Stimulated activated CD4-positive, alpha-beta T cell treated with anti-CD3 and anti-CD28 coated beads, TNF-alpha, amount 100 ng/mL, for 48 hours (primary cell): ENCODE measurements at regions not wholly inside any gene's neighbourhood (a gene's known extent, or its start where the extent isn't known, plus 50 kb on each side); places are given as distances from the start of the nearest gene placed in this dataset.
"Not testable (repeated sequence)": the region's sequence is repeated elsewhere in the genome, so short reads cannot be mapped to it uniquely, and the experiment has no call there.

Experiments used
- DNase-seq, 3 donors: peaks; one replicate each; pipeline ENCODE4 v3.0.0-alpha.2; 2020; ENCODE audit warnings: low read depth in 3 of 3

DNA sequence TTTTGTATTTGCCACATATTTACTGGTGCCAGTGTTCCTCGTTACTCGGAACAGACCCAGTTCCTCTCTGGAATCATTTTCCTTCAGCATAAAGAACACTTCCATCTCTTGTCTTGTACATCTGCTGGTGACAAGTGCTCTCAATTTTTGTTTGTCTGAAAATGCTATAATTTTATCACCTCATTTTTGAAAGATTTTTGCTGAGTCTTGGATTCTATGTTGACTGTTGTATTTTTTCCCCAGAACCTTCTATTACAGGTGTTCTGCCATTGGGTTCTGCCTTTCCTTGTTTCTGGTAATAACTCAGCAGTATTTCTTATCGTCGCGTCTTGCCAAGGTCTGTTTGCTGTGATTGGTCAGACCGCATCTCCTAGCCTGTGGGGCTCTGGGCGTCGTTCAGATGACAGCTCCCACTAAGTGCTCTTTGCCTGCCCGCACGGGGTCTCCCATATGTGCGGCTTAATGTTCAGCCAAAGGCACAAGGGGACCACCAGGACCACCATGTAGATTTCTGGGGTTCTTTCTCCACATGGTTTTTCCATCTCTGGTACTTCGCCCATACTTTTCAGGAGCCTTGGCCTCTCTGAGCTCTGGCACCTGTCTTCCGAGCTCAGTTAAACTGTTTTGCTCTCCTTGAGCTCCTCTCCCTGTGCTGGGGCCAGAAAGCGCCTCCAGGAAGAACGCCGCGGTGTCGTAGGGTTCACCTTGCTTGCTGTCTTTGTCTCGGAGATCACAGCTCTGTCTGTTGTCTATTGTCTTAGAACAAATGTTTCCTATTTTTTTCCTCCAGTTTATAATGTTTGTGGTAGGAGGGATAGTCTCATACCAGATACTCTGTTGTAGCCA, 80.0 kb downstream of the METRNL start:
- no peak for DNase-seq

DNA sequence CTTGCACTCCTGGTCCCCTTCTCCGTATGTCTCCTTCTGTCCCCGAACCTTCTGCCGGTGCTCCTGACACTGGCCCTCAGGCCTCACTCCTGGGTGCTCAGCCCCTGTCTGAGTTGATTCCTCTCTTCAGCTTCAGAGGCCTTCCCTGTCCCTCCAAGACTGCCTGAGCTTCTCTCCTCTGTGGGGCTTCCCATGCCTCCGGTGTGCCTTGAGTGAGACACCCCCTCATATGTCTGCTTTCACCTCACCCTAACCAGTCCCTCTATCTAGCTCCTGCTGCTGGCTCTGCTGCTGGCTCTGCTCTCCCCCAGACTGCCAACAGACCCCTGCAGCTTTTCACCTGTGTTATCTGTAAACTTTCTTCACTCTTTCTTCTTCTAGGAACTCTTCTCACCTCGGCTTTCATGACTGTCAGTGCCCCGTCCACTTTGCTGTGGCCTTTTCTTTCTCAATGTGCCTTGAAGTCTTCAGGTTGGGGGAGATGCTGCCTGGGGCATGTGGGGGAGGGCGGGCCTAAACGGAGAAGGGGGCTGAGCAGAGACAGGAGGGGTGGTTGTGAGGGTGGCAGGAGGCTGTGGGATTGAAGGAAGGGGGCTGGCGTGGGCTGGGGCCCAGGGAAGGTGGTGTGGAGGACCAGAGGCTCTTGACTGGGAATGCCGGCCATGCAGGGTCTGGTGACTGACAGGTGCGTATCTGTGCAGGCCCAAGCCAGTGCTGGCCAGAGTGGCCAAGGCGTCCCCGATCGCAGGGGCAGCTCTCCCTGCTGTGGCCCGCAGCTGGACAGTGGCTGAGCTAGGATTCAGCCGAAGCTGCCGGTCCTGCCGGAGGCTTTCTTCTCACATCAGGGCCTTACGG, 81.3 kb downstream of the METRNL start:
- DNase-seq, result no peak

DNA sequence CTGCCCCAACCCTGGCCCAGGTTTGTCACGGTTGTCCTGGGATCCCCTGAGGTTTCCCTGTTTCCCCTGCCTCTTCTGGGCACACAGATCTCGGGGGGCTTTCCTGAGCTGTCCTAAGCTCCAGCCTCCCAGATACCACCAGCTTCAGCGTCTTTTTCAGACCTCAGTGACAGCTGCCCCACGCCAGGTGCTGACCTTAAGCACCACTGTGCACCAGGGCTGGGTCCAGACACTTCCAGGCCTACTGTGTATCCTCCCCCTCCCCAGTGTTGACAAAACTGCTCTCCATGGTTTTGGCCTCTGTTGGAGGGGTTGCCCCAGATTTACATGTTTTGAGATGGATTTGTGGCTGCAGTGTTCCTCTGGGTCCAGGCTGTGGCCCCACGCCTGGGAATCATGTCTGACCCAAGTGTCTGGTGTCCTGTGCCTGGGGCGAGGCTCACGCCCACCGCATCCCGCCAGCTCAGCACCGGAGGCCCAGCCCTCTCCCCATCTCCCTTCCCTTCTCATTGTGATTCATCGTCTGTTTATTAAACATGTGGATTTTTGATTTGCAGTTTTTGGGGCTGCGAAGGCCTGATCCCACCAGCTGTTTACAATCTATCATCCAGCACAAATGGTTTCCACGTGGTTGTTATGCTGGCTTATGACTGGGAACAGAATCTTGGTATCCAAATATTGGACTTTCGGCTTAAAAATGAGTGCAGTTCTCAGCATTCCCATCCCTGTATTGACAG, 82.1 kb downstream of the METRNL start:
- DNase-seq, result no peak

DNA sequence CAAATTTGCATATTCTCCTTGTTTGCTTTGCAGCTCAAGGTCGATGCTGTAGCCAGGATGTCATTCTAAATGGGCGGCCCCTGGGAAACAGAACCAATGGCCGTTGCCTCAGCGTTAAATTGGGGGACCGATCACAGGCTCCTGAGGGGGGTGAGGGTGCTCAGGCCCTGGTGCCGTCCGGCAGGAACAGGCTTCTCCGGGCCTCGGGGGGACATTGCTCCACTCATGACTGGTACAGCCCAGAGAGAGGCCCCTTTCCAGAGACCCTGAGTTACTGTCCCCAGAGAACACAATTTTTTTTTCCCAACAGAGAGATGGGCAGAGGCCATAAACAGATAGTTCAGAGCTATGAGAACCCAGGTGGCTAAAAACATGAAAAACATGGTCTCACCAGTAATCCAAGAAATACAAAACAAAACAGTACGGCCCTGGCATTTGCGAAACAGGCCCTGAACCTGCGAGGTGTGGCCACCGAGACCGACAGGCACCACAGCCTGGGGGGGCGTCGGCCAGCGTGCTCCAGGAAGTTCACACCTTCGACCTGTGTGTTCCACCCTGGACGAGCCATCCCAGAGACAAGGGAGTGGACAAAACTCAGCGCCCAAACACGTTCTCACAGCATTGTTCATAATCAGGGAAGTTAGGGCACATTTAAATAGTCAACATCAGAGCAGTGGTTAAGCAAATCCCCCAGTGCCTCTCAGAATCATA, 82.8 kb downstream of the METRNL start:
- no peak for DNase-seq

DNA sequence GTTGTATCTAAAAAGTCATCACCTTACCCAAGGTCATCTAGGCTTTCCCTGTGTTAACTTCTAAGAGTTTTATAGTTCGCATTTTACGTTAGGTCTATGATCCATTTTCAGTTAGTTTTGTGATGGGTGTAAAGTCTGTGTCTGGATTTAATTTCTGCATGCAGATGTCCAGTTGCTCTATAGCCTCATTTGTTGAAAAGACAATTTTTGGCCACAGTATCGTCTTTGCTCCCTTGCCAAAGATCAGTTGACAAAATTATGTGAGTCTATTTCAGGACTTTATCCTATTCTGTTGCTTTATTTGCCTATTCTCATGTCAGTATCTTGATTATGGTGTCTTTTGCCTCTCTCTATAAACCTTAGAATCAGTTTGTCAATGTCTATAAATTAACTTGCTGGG, 85.1 kb downstream of the METRNL start:
- no peak for DNase-seq

DNA sequence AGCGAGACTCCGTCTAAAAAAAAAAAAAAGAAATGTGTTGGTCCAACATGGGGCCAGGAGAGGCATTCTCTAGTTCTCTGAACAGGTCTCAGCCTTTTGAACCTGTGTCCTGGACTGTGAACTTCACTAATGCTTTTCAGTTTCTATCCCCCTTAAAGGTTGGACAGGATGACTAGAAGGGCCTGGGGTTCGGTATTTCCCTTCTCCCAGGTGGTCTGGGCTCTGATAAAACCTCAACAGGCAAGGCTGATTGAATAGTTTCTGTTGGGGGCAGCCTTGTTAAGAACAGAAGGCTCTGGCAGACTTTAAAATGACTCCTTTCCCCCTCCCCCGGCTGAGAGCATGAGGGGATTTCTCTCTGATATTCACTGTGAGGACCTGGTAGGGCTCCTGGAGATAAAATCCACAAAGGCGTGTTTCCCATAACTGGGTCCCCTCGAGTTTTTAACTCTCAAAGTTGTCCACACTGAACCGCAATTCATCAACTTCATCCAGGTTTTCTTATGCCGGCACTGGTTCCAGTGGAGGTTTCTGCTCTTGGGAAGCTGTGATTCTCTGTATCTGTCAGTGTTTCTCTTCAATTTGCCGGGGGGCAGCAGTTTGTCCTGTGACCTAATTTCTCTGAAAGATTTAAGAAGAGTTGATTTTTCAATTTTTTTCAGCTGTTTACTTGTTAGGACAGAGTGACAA, 91.3 kb downstream of the METRNL start:
- no peak for DNase-seq

DNA sequence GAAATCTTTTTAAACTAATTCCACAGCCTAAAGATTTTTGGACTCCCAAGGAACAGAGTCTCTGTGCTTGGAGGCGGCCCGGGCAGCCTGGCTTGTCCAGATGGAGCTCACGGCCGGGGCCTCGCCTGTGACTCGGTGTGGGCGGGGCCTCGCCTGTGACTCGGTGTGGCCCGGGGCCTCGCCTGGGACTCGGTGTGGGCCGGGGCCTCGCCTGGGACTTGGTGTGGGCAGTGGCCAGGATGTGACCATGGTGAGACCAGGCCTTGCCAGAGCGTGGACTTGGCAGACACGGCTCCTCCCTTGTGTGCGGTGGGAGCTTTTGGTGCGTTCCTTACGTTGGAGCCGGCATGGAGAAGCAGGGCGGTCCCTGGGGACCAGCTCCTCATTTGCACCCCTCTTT, 92.3 kb downstream of the METRNL start:
- no peak for DNase-seq

DNA sequence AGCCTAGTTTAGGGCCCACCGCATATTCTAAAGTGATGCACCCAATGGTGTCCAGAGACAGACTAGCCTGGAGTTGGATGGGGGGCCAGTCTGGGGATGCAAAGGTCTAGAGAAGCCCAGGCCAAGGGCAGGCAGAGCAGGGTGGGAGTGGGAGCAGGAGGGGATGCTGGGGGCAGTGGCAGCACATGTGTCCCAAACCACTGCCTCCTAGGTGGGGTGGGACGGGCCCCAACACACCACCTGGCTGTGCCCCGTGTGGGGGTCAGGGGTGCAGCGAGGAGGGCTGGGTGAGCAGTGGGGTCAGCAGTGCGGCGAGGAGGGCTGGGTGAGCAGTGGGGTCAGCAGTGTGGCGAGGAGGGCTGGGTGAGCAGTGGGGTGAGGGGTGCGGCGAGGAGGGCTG, 92.7 kb downstream of the METRNL start:
- not testable (repeated sequence) for DNase-seq

DNA sequence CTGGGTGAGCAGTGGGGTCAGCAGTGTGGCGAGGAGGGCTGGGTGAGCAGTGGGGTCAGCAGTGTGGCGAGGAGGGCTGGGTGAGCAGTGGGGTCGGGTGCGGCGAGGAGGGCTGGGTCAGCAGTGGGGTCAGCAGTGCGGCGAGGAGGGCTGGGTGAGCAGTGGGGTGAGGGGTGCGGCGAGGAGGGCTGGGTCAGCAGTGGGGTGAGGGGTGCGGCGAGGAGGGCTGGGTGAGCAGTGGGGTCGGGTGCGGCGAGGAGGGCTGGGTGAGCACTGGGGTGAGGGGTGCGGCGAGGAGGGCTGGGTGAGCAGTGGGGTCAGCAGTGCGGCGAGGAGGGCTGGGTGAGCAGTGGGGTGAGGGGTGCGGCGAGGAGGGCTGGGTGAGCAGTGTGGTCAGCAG, 93.2 kb downstream of the METRNL start:
- DNase-seq, result not testable (repeated sequence)

DNA sequence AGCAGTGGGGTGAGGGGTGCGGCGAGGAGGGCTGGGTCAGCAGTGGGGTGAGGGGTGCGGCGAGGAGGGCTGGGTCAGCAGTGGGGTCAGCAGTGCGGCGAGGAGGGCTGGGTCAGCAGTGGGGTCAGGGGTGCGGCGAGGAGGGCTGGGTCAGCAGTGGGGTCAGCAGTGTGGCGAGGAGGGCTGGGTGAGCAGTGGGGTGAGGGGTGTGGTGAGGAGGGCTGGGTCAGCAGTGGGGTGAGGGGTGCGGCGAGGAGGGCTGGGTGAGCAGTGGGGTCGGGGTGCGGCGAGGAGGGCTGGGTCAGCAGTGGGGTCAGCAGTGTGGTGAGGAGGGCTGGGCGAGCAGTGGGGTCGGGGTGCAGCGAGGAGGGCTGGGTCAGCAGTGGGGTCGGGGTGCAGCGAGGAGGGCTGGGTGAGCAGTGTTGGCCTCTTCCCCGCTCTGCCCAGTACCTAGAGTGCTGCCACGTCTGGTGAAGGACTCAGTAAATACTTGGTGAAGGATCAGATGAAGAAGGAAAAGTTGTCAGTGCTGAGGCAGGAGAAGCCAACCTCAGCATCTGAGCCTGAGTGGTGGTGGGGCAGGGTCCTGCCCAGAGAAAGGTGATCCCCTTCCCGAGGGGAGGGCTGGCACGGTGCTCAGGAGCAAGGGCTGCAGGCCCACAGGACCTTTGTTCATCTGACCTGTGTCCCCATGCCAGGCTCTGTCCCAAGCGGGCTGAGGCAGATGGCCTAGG, 93.9 kb downstream of the METRNL start:
- not testable (repeated sequence) for DNase-seq

DNA sequence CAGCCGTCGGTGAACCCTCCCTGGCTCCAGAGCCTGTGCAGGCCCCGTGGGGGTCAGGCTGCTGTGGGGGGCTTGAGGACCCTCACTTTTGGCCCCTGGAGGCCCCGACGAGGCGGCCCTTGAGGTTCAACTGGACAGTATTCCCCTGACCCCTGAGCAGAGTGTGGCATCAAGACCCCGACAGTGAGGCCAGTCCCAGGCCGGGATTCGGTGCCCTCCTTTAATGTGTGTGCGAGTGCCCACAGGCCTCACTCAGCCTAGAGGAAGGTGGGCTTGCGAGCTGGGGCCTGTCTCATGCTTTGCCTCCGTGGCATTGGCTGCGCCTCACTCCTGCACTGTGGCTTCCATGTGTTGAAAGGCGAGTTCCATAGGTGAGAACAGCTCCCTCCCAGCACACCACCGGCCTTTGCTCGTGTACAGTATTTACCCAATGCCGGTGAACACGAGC, 94.5 kb downstream of the METRNL start:
- no peak for DNase-seq

DNA sequence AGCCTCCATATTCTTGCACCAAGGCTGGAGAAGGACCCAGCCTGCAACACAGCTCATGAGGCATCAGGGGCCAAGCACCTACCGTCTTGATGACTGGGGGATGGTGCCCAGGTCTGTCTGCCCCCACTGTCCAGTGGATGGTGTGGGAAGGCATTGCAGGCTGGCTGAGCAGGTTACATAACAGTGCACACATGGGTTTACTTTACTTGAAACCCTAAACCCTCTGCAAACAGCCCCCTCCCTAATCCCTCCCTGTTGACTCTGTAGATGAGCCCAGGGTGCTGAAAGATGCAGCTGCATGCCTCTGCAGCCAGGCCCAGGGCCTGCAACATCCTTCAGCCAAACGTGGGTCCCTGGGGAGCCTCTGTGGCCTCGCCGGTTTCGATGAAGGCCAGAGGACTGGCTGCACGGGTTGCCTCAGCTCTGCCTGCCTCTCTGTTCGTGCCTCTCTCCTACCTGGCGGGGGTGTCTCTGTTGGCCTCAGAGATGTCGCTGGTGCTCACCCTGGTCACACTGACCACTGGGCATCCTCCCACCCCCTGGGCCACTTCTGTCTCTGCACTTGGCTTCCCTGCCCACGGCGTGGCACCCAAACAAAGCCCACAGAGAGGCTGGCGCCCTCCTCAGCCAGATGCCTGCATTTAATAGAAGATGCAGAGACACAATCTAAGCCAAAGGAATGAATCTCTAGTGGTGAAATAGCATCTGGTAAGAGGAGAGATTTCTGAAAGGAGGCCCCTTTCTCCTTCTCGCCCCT, 95.1 kb downstream of the METRNL start:
- DNase-seq, result no peak

DNA sequence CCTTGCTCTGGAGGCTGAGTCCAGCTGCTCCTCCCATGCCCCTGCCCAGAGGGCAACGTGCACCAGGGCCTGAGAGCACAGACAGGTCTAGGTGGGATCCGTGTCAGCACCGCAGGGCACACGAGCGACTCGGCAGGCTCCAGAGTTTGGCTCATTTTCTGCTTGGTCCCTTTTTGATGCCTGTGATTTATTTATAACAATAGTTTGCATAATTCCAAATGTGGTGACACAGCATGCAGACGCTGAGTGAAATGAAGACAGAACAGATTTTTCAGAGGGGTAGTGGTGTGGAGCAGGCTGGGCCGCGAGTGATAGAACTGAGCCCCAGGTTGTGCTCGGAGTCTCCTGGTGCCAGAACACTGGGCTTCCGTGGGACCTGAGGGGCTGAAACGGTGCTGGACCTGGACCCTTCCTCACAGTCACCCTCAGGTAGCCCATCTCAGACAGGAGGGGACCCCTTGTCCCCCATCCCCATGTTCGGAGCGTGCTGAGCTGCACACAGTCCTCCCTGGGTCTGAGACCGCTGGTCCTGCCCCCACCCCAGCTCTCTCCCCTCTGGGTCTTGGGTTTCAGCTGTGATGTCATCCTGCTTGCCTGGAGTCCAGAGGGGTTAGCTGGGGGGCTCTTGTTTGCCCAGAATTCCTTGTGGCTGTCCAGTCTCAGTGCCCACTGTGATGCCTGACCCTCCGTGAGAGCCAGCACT, 95.9 kb downstream of the METRNL start:
- no peak for DNase-seq

DNA sequence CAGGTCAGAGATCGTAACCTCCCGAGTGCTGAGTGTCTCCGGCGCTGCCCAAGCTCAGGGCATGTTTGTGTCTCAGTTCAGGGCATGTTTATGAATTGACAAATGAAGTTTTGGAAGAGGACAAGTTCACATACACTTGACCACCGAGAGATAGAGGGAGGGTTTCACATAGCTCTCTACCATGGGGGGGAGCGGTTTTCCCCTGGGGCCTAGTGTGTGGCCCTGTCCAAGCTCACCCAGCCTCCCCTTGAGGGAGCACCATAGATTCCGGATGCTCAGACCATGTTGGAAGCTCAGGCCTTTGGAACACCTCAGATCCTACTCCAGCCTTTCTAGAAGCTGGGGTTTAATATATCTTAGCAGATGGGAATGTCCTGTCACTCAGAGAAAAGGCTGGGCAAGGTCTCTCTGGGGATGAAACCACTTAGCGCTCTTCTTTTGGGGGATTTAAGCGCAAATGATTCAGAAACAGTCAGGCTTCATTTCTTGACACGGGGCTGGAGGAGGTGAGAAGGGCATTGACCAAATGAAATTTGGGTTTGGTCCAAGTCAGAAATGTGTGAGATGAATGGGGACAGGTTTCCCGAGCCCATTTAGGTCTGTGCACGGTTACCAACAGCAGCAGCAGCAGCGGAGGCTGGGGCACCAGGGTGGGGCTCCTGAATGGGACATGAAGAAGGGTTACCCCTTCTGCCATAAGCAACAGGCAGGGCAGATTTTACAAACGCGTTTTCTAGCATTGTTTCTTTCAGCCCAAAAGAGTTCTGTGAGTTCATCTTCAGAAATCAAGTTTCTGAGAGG, 96.6 kb downstream of the METRNL start:
- no peak for DNase-seq

DNA sequence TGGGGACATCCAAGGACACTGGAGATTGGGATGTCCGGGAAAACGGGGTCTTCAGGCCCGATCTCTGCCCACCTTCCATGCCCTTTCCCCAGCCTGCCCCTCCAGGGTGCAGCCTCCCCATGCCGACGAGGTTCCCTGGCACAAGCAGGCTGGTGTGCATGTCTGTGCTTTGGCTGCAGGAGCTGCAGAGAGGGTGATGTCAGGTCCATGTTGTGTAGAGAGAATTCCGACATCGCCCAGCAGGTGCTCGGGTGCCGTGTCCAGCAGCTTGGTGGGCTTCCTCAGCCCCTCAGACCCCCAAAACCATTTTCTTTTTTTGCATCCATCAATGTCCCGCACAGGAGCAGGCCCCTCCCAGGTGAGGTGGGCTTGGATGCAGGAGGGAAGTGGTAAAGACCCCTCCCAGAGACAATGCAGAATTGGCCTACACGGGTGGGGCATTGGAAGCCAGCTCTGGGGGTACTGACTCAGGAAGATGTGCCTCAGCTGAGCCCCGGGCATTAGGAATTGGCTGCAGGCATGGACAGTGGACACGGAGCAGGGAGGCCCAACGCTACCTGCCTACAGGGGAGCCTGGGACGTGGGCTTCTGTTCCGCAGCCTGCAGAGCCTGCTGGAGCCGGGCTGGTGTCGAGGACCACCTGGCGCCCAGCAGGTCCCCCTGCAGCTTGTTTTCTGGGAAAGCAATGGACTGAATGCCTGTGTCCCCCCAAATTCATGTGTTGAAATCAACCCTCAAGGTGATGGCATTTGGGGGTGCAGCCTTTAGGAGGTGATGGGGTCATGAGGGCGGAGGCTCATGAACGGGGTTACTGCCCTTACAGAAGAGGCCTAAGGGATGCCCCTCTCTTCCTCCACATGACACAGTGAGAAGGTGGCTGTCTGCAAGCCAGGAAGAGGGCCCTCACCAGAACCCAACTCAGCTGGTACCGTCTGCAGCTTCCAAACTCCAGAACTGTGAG, 97.5 kb downstream of the METRNL start:
- DNase-seq, result no peak

DNA sequence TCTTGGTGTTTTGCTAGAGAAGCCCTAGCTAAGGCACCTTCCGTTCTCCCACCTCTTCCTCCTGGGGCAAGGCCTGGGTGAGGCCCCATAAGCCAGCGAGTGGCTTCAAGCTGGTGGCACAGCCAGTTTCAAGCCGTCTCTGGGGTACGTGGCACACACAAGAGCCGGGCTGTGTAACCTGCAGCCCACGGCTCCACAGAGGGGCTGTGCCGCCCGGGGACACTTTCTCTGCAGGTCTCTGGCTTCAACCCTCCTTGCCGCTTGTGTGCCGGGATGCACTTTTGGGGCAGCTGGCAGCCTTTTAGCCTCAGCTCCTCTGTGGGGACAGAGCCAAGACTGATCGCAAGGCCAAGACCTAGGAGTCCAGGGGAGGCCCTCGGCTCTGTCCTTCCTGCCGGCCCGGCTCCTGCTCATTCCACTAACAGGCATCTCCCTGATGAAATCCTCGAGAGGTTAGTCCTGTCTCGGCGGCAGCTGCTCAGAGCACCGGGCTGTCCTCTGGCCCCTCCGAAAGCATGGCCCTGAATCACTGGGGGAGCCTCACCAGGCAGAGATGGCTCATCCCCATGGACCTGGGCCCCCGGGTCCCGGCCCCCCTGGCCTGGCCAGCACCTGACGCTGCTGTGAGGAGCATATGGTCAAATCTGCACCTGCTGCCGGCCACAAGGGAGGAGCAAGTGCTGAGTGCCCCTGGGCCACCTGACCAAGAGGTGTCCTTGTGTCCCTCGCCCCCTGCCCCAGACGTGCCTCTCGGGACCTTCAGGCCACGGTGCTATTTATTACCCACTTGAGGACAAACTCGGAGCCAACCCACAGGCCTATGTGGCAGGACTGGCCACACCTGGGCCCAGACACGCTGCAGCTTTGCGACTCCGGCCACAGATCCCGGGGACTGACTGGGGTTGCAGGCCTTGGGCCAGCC, 98.5 kb downstream of the METRNL start:
- no peak for DNase-seq
